ENCODE measurements at regions not wholly inside any gene's neighbourhood (a gene's known extent, or its start where the extent isn't known, plus 50 kb on each side); places are given as distances from the start of the nearest gene placed in this dataset.

- ATAC-seq (replicated peaks in 1 of 2), result no peak
- peaks cover 8% of the 10 kb centered on the region for H3K4me1 Mint-ChIP-seq (ENCODE audit: low read depth)
- H3K4me3 Mint-ChIP-seq, result no peak overlapping the region
- H3K9me3 Mint-ChIP-seq, result peaks cover 2 to 3% of the 10 kb centered on the region in 2 donors
- H3K27me3 Mint-ChIP-seq (ENCODE audit: low read depth), result peaks cover 5% of the 10 kb centered on the region
- H3K36me3 Mint-ChIP-seq (ENCODE audit: insufficient read depth in 2 of 2), result peaks cover 0 to 1% of the 10 kb centered on the region in 2 donors
- no peak for DNase-seq
- H3K27ac Mint-ChIP-seq, result no peak overlapping the region
Observed at GRCh38 chr2:12066116-12066515, 319.7 kb downstream of the LPIN1 start.

- DNase-seq (no peak), ATAC-seq (replicated peaks in 1 of 2) (no peak)
- H3K27me3 Mint-ChIP-seq (ENCODE audit: low read depth), result peaks cover 5% of the 10 kb centered on the region
- H3K4me1 Mint-ChIP-seq (ENCODE audit: low read depth), result peaks cover 8% of the 10 kb centered on the region
- no peak overlapping the region for H3K27ac Mint-ChIP-seq
- H3K36me3 Mint-ChIP-seq (ENCODE audit: insufficient read depth in 2 of 2), result peaks cover 0 to 1% of the 10 kb centered on the region in 2 donors
- H3K9me3 Mint-ChIP-seq, result peaks cover 2 to 3% of the 10 kb centered on the region in 2 donors
- no peak overlapping the region for H3K4me3 Mint-ChIP-seq
Observed at GRCh38 chr2:12066986-12067385, 320.6 kb downstream of the LPIN1 start.

GRCh38 chr2:12068796-12069538 is 322.5 kb downstream of the LPIN1 start:
- no peak for ATAC-seq (replicated peaks in 1 of 2)
- Mint-ChIP-seq H3K27me3 (ENCODE audit: low read depth) (no peaks in the 10 kb centered on the region), H3K36me3 (ENCODE audit: insufficient read depth in 2 of 2) (no peaks in the 10 kb centered on the region), H3K9me3 (no peaks in the 10 kb centered on the region), H3K4me3 (no peak overlapping the region), H3K27ac (no peak overlapping the region), H3K4me1 (ENCODE audit: low read depth) (peaks cover 8% of the 10 kb centered on the region)
- DNase-seq, result no peak

- Mint-ChIP-seq H3K4me1 (ENCODE audit: low read depth) (peaks cover 8% of the 10 kb centered on the region), H3K27me3 (ENCODE audit: low read depth) (no peaks in the 10 kb centered on the region), H3K4me3 (no peak overlapping the region), H3K36me3 (ENCODE audit: insufficient read depth in 2 of 2) (no peaks in the 10 kb centered on the region), H3K9me3 (no peaks in the 10 kb centered on the region), H3K27ac (no peak overlapping the region)
- no peak for ATAC-seq (replicated peaks in 1 of 2)
- DNase-seq, result no peak
Observed at GRCh38 chr2:12070153-12070552, 323.7 kb downstream of the LPIN1 start.

- Mint-ChIP-seq H3K36me3 (ENCODE audit: insufficient read depth in 2 of 2) (no peaks in the 10 kb centered on the region), H3K27me3 (ENCODE audit: low read depth) (no peaks in the 10 kb centered on the region)
Observed at GRCh38 chr2:12070581-12070980, 324.1 kb downstream of the LPIN1 start.

GRCh38 chr2:12071318-12071717 is 324.9 kb downstream of the LPIN1 start:
- Mint-ChIP-seq H3K9me3 (no peaks in the 10 kb centered on the region), H3K27ac (no peak overlapping the region), H3K27me3 (ENCODE audit: low read depth) (no peaks in the 10 kb centered on the region), H3K4me1 (ENCODE audit: low read depth) (peaks cover 9% of the 10 kb centered on the region), H3K36me3 (ENCODE audit: insufficient read depth in 2 of 2) (no peaks in the 10 kb centered on the region), H3K4me3 (no peak overlapping the region)
- DNase-seq (no peak), ATAC-seq (replicated peaks in 1 of 2) (no peak)

More at GRCh38 chr2:12070581-12070980, 324.1 kb downstream of the LPIN1 start:
- H3K9me3 Mint-ChIP-seq, result no peaks in the 10 kb centered on the region
- peak in 1 of 2 donors; percentile 75 for ATAC-seq (replicated peaks in 1 of 2)
- no peak overlapping the region for H3K27ac Mint-ChIP-seq
- peaks cover 8% of the 10 kb centered on the region for H3K4me1 Mint-ChIP-seq (ENCODE audit: low read depth)
- H3K4me3 Mint-ChIP-seq, result no peak overlapping the region
- no peak for DNase-seq

- ATAC-seq (replicated peaks in 1 of 2), result no peak
- no peak for DNase-seq
Observed at GRCh38 chr2:12073217-12073852, 326.9 kb downstream of the LPIN1 start.

GRCh38 chr2:12074126-12074844 is 327.9 kb downstream of the LPIN1 start:
- ATAC-seq (replicated peaks in 1 of 2), result no peak
- no peak overlapping the region for H3K27ac Mint-ChIP-seq
- peaks cover 14% of the 10 kb centered on the region for H3K4me1 Mint-ChIP-seq (ENCODE audit: low read depth)
- no peaks in the 10 kb centered on the region for H3K36me3 Mint-ChIP-seq (ENCODE audit: insufficient read depth in 2 of 2)
- no peaks in the 10 kb centered on the region for H3K9me3 Mint-ChIP-seq
- no peak for DNase-seq
- H3K27me3 Mint-ChIP-seq (ENCODE audit: low read depth), result no peaks in the 10 kb centered on the region
- no peak overlapping the region for H3K4me3 Mint-ChIP-seq

More at GRCh38 chr2:12073217-12073852, 326.9 kb downstream of the LPIN1 start:
- no peak overlapping the region for H3K4me3 Mint-ChIP-seq
- no peaks in the 10 kb centered on the region for H3K9me3 Mint-ChIP-seq
- H3K27ac Mint-ChIP-seq, result no peak overlapping the region
- no peaks in the 10 kb centered on the region for H3K36me3 Mint-ChIP-seq (ENCODE audit: insufficient read depth in 2 of 2)
- no peaks in the 10 kb centered on the region for H3K27me3 Mint-ChIP-seq (ENCODE audit: low read depth)
- H3K4me1 Mint-ChIP-seq (ENCODE audit: low read depth), result peaks cover 14% of the 10 kb centered on the region

GRCh38 chr2:12074845-12075217 is 328.4 kb downstream of the LPIN1 start:
- Mint-ChIP-seq H3K36me3 (ENCODE audit: insufficient read depth in 2 of 2) (no peaks in the 10 kb centered on the region), H3K4me1 (ENCODE audit: low read depth) (peaks cover 14% of the 10 kb centered on the region), H3K27me3 (ENCODE audit: low read depth) (no peaks in the 10 kb centered on the region), H3K27ac (no peak overlapping the region), H3K9me3 (no peaks in the 10 kb centered on the region), H3K4me3 (no peak overlapping the region)
- ATAC-seq (replicated peaks in 1 of 2), result no peak
- DNase-seq, result no peak

GRCh38 chr2:12075603-12076002 is 329.2 kb downstream of the LPIN1 start:
- Mint-ChIP-seq H3K27ac (no peak overlapping the region), H3K36me3 (ENCODE audit: insufficient read depth in 2 of 2) (no peaks in the 10 kb centered on the region), H3K9me3 (no peaks in the 10 kb centered on the region), H3K4me3 (no peak overlapping the region), H3K4me1 (ENCODE audit: low read depth) (peaks cover 8% of the 10 kb centered on the region), H3K27me3 (ENCODE audit: low read depth) (no peaks in the 10 kb centered on the region)
- DNase-seq (no peak), ATAC-seq (replicated peaks in 1 of 2) (no peak)

- ATAC-seq (replicated peaks in 1 of 2), result peak; percentile 86 to 89
- H3K27me3 Mint-ChIP-seq (ENCODE audit: low read depth), result no peaks in the 10 kb centered on the region
- peak; percentile 11 to 17 for DNase-seq
- no peak overlapping the region for H3K4me3 Mint-ChIP-seq
- H3K9me3 Mint-ChIP-seq, result no peaks in the 10 kb centered on the region
- no peak overlapping the region for H3K27ac Mint-ChIP-seq
- H3K4me1 Mint-ChIP-seq (ENCODE audit: low read depth), result peaks cover 17% of the 10 kb centered on the region
- H3K36me3 Mint-ChIP-seq (ENCODE audit: insufficient read depth in 2 of 2), result no peaks in the 10 kb centered on the region
Observed at GRCh38 chr2:12076810-12077209, 330.4 kb downstream of the LPIN1 start.

GRCh38 chr2:12080360-12080759 is 333.9 kb downstream of the LPIN1 start:
- H3K4me3 Mint-ChIP-seq, result no peak overlapping the region
- ATAC-seq (replicated peaks in 1 of 2) (no peak), DNase-seq (no peak)
- no peaks in the 10 kb centered on the region for H3K27me3 Mint-ChIP-seq (ENCODE audit: low read depth)
- no peaks in the 10 kb centered on the region for H3K9me3 Mint-ChIP-seq
- H3K4me1 Mint-ChIP-seq (ENCODE audit: low read depth), result peaks cover 25% of the 10 kb centered on the region
- no peak overlapping the region for H3K27ac Mint-ChIP-seq
- H3K36me3 Mint-ChIP-seq (ENCODE audit: insufficient read depth in 2 of 2), result no peaks in the 10 kb centered on the region

- ATAC-seq (replicated peaks in 1 of 2), result peak; percentile 40 to 42
- no peak overlapping the region for H3K27ac Mint-ChIP-seq
- DNase-seq, result no peak
Observed at GRCh38 chr2:12081481-12082210, 335.2 kb downstream of the LPIN1 start.

More at GRCh38 chr2:12081481-12082210, 335.2 kb downstream of the LPIN1 start:
- Mint-ChIP-seq H3K36me3 (ENCODE audit: insufficient read depth in 2 of 2) (no peaks in the 10 kb centered on the region), H3K27me3 (ENCODE audit: low read depth) (no peaks in the 10 kb centered on the region), H3K9me3 (no peaks in the 10 kb centered on the region), H3K4me1 (ENCODE audit: low read depth) (peaks cover 20% of the 10 kb centered on the region), H3K4me3 (no peak overlapping the region)
